ENCODE measurements at regions not wholly inside any gene's neighbourhood (a gene's known extent, or its start where the extent isn't known, plus 50 kb on each side); places are given as distances from the start of the nearest gene placed in this dataset.

DNA sequence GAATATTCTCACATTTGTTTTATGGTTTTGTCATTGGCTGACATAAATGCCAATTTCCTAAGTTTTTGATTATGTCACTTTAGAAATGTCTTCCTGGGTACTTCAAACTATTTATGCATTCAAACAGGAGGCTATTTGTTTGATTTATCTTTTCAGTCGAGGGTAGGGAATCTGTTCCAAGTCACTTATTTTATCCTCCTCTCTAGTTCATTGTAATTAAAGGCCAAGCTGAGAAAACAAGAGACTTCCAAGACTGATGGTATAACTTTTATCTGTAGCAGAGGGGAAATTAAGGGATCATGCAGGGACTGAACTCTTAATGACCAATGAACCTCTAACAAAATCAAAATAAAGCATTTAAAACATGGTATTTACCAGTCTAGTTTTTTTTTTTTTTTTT lies 968.4 kb downstream of the SORCS3 start:
- no peak for TF ChIP-seq EZH2phosphoT487 (IDR thresholded peaks at IDR 0.05; ENCODE audit: borderline replicate concordance, low read length)
- TF ChIP-seq, protein P1, sequence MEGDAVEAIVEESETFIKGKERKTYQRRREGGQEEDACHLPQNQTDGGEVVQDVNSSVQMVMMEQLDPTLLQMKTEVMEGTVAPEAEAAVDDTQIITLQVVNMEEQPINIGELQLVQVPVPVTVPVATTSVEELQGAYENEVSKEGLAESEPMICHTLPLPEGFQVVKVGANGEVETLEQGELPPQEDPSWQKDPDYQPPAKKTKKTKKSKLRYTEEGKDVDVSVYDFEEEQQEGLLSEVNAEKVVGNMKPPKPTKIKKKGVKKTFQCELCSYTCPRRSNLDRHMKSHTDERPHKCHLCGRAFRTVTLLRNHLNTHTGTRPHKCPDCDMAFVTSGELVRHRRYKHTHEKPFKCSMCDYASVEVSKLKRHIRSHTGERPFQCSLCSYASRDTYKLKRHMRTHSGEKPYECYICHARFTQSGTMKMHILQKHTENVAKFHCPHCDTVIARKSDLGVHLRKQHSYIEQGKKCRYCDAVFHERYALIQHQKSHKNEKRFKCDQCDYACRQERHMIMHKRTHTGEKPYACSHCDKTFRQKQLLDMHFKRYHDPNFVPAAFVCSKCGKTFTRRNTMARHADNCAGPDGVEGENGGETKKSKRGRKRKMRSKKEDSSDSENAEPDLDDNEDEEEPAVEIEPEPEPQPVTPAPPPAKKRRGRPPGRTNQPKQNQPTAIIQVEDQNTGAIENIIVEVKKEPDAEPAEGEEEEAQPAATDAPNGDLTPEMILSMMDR (IDR thresholded peaks at IDR 0.05; ENCODE audit: low read depth, low read length, poor library complexity, severe bottlenecking): no peak
- no peaks in the 10 kb centered on the region for H3K9me3 ChIP-seq (ENCODE audit: control insufficient read depth, insufficient read depth, low read length)
- H3K79me2 ChIP-seq (ENCODE audit: control insufficient read depth, low read length): no peaks in the 10 kb centered on the region
- no peaks in the 10 kb centered on the region for H3K27me3 ChIP-seq (ENCODE audit: control insufficient read depth, low read length)
- H3K4me1 ChIP-seq (ENCODE audit: control insufficient read depth, low read length): no peaks in the 10 kb centered on the region
- no peaks in the 10 kb centered on the region for H3F3A ChIP-seq (ENCODE audit: control insufficient read depth, insufficient read depth)
- H4K20me1 ChIP-seq (ENCODE audit: control insufficient read depth, insufficient read depth, low read depth, low read length): no peaks in the 10 kb centered on the region
- no peak overlapping the region for H3K4me2 ChIP-seq (ENCODE audit: low read length)
- H3K36me3 ChIP-seq (ENCODE audit: control insufficient read depth, low read length): no peaks in the 10 kb centered on the region
- H3K27ac ChIP-seq (ENCODE audit: low read depth, low read length): no peak overlapping the region
- H3K9me2 ChIP-seq (replicated peaks; ENCODE audit: control insufficient read depth, low read length): no peaks in the 10 kb centered on the region
- H3K4me3 ChIP-seq (ENCODE audit: low read length): no peak overlapping the region

DNA sequence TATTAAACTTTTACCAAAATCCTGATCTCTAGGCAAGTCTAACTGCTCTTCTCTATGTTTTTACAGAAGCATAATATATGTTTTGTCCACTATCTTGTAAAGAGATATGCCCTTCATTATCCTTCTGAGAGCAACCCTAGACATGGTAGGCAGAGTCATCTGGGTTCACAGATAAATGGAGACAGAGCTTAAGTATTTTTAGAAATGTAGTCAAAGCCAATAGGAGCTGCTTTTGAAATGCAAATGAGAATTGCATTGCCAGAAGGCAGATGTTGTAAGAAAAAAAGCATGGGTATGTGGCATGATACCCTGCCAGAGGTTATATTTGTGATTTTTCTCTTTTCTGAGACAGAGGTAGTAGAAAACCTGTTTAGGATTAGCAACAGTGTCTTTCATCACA lies 964.8 kb downstream of the SORCS3 start:
- TF ChIP-seq, protein P1 (IDR thresholded peaks at IDR 0.05; ENCODE audit: low read depth, low read length, poor library complexity, severe bottlenecking): no peak
- Histone ChIP-seq H3K27ac (ENCODE audit: low read depth, low read length) (no peak overlapping the region), H3K36me3 (ENCODE audit: control insufficient read depth, low read length) (no peaks in the 10 kb centered on the region), H3K79me2 (ENCODE audit: control insufficient read depth, low read length) (no peaks in the 10 kb centered on the region), H3K4me2 (ENCODE audit: low read length) (no peak overlapping the region), H3K9me2 (replicated peaks; ENCODE audit: control insufficient read depth, low read length) (no peaks in the 10 kb centered on the region), H3K27me3 (ENCODE audit: control insufficient read depth, low read length) (no peaks in the 10 kb centered on the region), H3K4me1 (ENCODE audit: control insufficient read depth, low read length) (no peaks in the 10 kb centered on the region), H3K9me3 (ENCODE audit: control insufficient read depth, insufficient read depth, low read length) (no peaks in the 10 kb centered on the region), H4K20me1 (ENCODE audit: control insufficient read depth, insufficient read depth, low read depth, low read length) (no peaks in the 10 kb centered on the region), H3F3A (ENCODE audit: control insufficient read depth, insufficient read depth) (no peaks in the 10 kb centered on the region), H3K4me3 (ENCODE audit: low read length) (no peak overlapping the region)

DNA sequence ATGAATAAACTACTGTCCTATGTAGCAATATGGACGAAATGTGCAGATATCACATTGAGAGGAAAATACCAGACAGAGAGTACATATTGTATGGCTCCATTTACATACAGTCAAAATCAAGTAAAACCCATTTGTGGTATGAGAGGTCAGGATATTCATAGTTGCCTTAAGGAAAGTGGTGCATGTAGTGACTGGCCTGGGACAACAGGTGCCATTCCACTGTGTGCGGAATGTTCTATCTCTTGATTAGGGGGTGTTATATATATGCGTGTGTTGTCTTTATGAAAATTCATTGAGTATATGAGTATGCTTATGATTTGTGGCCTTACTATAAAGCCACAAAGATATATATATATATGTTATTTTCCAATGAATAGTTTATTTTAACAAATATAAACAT lies 964.0 kb downstream of the SORCS3 start:
- TF ChIP-seq, protein P1 (IDR thresholded peaks at IDR 0.05; ENCODE audit: low read depth, low read length, poor library complexity, severe bottlenecking): no peak
- TF ChIP-seq EZH2phosphoT487 (IDR thresholded peaks at IDR 0.05; ENCODE audit: borderline replicate concordance, low read length): no peak
- no peak overlapping the region for H3K27ac ChIP-seq (ENCODE audit: low read depth, low read length)
- no peaks in the 10 kb centered on the region for H3K9me2 ChIP-seq (replicated peaks; ENCODE audit: control insufficient read depth, low read length)
- no peaks in the 10 kb centered on the region for H3K4me1 ChIP-seq (ENCODE audit: control insufficient read depth, low read length)
- no peaks in the 10 kb centered on the region for H3K36me3 ChIP-seq (ENCODE audit: control insufficient read depth, low read length)
- H3K27me3 ChIP-seq (ENCODE audit: control insufficient read depth, low read length): no peaks in the 10 kb centered on the region
- H3K4me2 ChIP-seq (ENCODE audit: low read length): no peak overlapping the region
- H3K79me2 ChIP-seq (ENCODE audit: control insufficient read depth, low read length): no peaks in the 10 kb centered on the region
- no peaks in the 10 kb centered on the region for H4K20me1 ChIP-seq (ENCODE audit: control insufficient read depth, insufficient read depth, low read depth, low read length)
- H3F3A ChIP-seq (ENCODE audit: control insufficient read depth, insufficient read depth): no peaks in the 10 kb centered on the region
- H3K9me3 ChIP-seq (ENCODE audit: control insufficient read depth, insufficient read depth, low read length): no peaks in the 10 kb centered on the region
- no peak overlapping the region for H3K4me3 ChIP-seq (ENCODE audit: low read length)

DNA sequence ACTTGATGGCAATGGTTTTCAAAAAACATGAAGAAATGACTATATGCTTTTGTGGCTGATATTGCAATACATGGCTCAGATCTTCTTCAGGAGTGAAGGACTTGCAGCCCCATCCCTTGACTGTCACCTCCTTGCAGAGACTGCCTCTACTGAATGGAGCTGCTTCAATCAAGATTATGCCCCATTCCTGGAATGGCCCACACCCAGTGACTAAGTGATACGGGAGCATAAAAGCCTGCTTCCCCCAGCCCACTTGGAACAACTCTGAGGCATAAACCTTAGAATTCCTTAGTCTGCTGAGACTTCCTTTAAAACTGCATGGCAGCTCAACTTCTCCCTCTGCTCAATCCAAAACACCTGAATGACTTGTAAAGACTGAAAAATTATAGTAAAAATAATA lies 957.1 kb downstream of the SORCS3 start:
- Histone ChIP-seq H3K27ac (ENCODE audit: low read depth, low read length) (no peak overlapping the region), H3K4me2 (ENCODE audit: low read length) (no peak overlapping the region), H4K20me1 (ENCODE audit: control insufficient read depth, insufficient read depth, low read depth, low read length) (no peaks in the 10 kb centered on the region), H3K27me3 (ENCODE audit: control insufficient read depth, low read length) (no peaks in the 10 kb centered on the region), H3K4me1 (ENCODE audit: control insufficient read depth, low read length) (no peaks in the 10 kb centered on the region), H3K4me3 (ENCODE audit: low read length) (no peak overlapping the region), H3F3A (ENCODE audit: control insufficient read depth, insufficient read depth) (no peaks in the 10 kb centered on the region), H3K9me3 (ENCODE audit: control insufficient read depth, insufficient read depth, low read length) (no peaks in the 10 kb centered on the region), H3K9me2 (replicated peaks; ENCODE audit: control insufficient read depth, low read length) (no peaks in the 10 kb centered on the region), H3K36me3 (ENCODE audit: control insufficient read depth, low read length) (no peaks in the 10 kb centered on the region), H3K79me2 (ENCODE audit: control insufficient read depth, low read length) (no peaks in the 10 kb centered on the region)
- TF ChIP-seq, protein P1 (IDR thresholded peaks at IDR 0.05; ENCODE audit: low read depth, low read length, poor library complexity, severe bottlenecking): no peak
- no peak for TF ChIP-seq EZH2phosphoT487 (IDR thresholded peaks at IDR 0.05; ENCODE audit: borderline replicate concordance, low read length)
